Lung (tissue), 11 donors: ENCODE measurements at regions not wholly inside any gene's neighbourhood (a gene's known extent, or its start where the extent isn't known, plus 50 kb on each side); places are given as distances from the start of the nearest gene placed in this dataset.

Source experiments
- ATAC-seq: fragments of 200-7000 bp; cut with Tn5 transposase; one replicate; pipeline ENCODE4 v1.9.1; 2020; ENCODE audit warnings: moderate number of reproducible peaks; ENCODE audit not compliant: insufficient read depth, low FRiP score
- DNase-seq, 3 donors: peaks; one replicate each; pipeline ENCODE4 v3.0.0-alpha.2; 2013 to 2017
- H3K27ac ChIP-seq, 2 donors: one replicate each; pipeline ENCODE4 v1.5.1; 2013; ENCODE audit warnings: mild to moderate bottlenecking in 2 of 2, moderate library complexity in 2 of 2, control low read depth in 1 of 2, inconsistent platforms in 1 of 2, low read depth in 1 of 2, low read length in 1 of 2
- H3K27me3 ChIP-seq, 3 donors: one replicate each; pipeline ENCODE4 v1.5.1; 2013; ENCODE audit warnings: low read length in 2 of 3; ENCODE audit not compliant: control insufficient read depth in 3 of 3, insufficient read depth in 3 of 3
- H3K36me3 ChIP-seq, 4 donors: one replicate each; pipeline ENCODE4 v1.5.1; 2013; ENCODE audit warnings: low read length in 4 of 4, mild to moderate bottlenecking in 1 of 4, moderate library complexity in 1 of 4; ENCODE audit not compliant: control insufficient read depth in 4 of 4, insufficient read depth in 4 of 4
- H3K4me1 ChIP-seq, 5 donors: one replicate each; pipeline ENCODE4 v1.5.1; 2013; ENCODE audit warnings: low read length in 5 of 5, mild to moderate bottlenecking in 2 of 5, moderate library complexity in 1 of 5; ENCODE audit not compliant: control insufficient read depth in 5 of 5, insufficient read depth in 5 of 5
- H3K4me3 ChIP-seq: one replicate; pipeline ENCODE4 v1.5.1; 2013; ENCODE audit warnings: mild to moderate bottlenecking, control low read depth, moderate library complexity
- H3K9ac ChIP-seq, 2 donors: one replicate each; pipeline ENCODE4 v1.5.1; 2013; ENCODE audit warnings: low read length in 2 of 2, control low read depth in 1 of 2; ENCODE audit not compliant: insufficient read depth in 1 of 2
- H3K9me3 ChIP-seq, 4 donors: one replicate each; pipeline ENCODE4 v1.5.1; 2013; ENCODE audit warnings: low read length in 3 of 4, mild to moderate bottlenecking in 1 of 4, moderate library complexity in 1 of 4; ENCODE audit not compliant: control insufficient read depth in 4 of 4, insufficient read depth in 3 of 4
- CTCF ChIP-seq: IDR thresholded peaks from 2 replicates; pipeline ENCODE4 v1.5.1; 2012; ENCODE audit warnings: mild to moderate bottlenecking; ENCODE audit errors: control extremely low read depth, extremely low read depth
- WGBS, 2 donors: extraction: QIAGEN DNeasy Blood & Tissue Kit; methylation state at CpG; one replicate each; pipeline ENCODE4 v1.1.7; 2013; 5-methylcytosine and 5-hydroxymethylcytosine counted together
- donor health status: control.
- donor health status: control.
- donor health status: Bipolar disorder and iron deficiency.
- donor health status: healthy.
- donor health status: DM: yes; HTN: yes; CAD: no.

- no peak for ATAC-seq
- TF ChIP-seq CTCF, result no peak
Measured at GRCh38 chr12:25368557-25368956, 117.8 kb upstream of the KRAS start.

GRCh38 chr12:25366122-25366521, 115.4 kb upstream of the KRAS start:
- WGBS, 2 donors, result 83 to 84% methylated on average over 3 of the region's 3 CpGs
- peaks cover 0 to 9% (median 0%) of the 10 kb centered on the region in 5 donors for H3K4me1 ChIP-seq
- no peaks in the 10 kb centered on the region for H3K9me3 ChIP-seq
- ATAC-seq (no peak), DNase-seq (peak in 2 of 3 donors; percentile 27 to 40)
- no peak overlapping the region for H3K4me3 ChIP-seq
- no peak overlapping the region for H3K27ac ChIP-seq
- no peak for TF ChIP-seq CTCF
- no peak overlapping the region for H3K9ac ChIP-seq
- H3K27me3 ChIP-seq, result no peaks in the 10 kb centered on the region
- no peaks in the 10 kb centered on the region for H3K36me3 ChIP-seq

More at GRCh38 chr12:25368557-25368956, 117.8 kb upstream of the KRAS start:
- Histone ChIP-seq H3K27ac (no peak overlapping the region), H3K9ac (no peak overlapping the region), H3K36me3 (no peaks in the 10 kb centered on the region), H3K27me3 (no peaks in the 10 kb centered on the region), H3K4me1 (peaks cover 0 to 19% (median 6%) of the 10 kb centered on the region in 5 donors), H3K4me3 (no peak overlapping the region), H3K9me3 (no peaks in the 10 kb centered on the region)
- DNase-seq, result no peak

GRCh38 chr12:25365340-25365730, 114.6 kb upstream of the KRAS start:
- Histone ChIP-seq H3K4me3 (no peak overlapping the region), H3K27ac (no peak overlapping the region), H3K9me3 (no peaks in the 10 kb centered on the region), H3K27me3 (no peaks in the 10 kb centered on the region), H3K9ac (no peak overlapping the region), H3K36me3 (no peaks in the 10 kb centered on the region), H3K4me1 (peaks cover 0 to 9% (median 0%) of the 10 kb centered on the region in 5 donors)
- ATAC-seq (no peak), DNase-seq (no peak)
- WGBS, 2 donors, result 35 to 36% methylated on average over 3 of the region's 3 CpGs
- TF ChIP-seq CTCF, result no peak
